HEK293 (cell line): ENCODE measurements at regions not wholly inside any gene's neighbourhood (a gene's known extent, or its start where the extent isn't known, plus 50 kb on each side); places are given as distances from the start of the nearest gene placed in this dataset.

Experiments
- HOXC10 ChIP-seq: sonication (generic); formaldehyde crosslinking; IDR thresholded peaks from 2 replicates; pipeline ENCODE4 v1.8.1; 2023; ENCODE audit warnings: mild to moderate bottlenecking, missing genetic modification reagents
- KLF9 ChIP-seq: fragments of 450-650 bp; formaldehyde crosslinking; IDR thresholded peaks from 2 replicates; pipeline ENCODE4 v1.5.1; 2016; ENCODE audit warnings: missing biosample characterization, missing genetic modification characterization, low read depth
- MEIS1 ChIP-seq: sonication (generic); formaldehyde crosslinking; IDR thresholded peaks from 2 replicates; pipeline ENCODE4 v1.8.1; 2022; ENCODE audit warnings: missing genetic modification reagents, mild to moderate bottlenecking, borderline replicate concordance
- YY1 ChIP-seq: fragments of 450-650 bp; formaldehyde crosslinking; IDR thresholded peaks from 2 replicates; pipeline ENCODE4 v1.5.1; 2018; ENCODE audit warnings: missing biosample characterization, missing genetic modification characterization
- ZFP3 ChIP-seq: fragments of 450-650 bp; formaldehyde crosslinking; IDR thresholded peaks from 2 replicates; pipeline ENCODE4 v1.5.1; 2016; ENCODE audit warnings: low read depth, missing biosample characterization, missing genetic modification characterization
- ZNF140 ChIP-seq: fragments of 450-650 bp; formaldehyde crosslinking; IDR thresholded peaks from 2 replicates; pipeline ENCODE4 v1.5.1; 2016; ENCODE audit warnings: missing biosample characterization, missing genetic modification characterization
- ZNF623 ChIP-seq: fragments of 450-650 bp; formaldehyde crosslinking; IDR thresholded peaks from 2 replicates; pipeline ENCODE4 v1.5.1; 2016; ENCODE audit warnings: missing biosample characterization, missing genetic modification characterization
- ZNF707 ChIP-seq: fragments of 450-650 bp; formaldehyde crosslinking; IDR thresholded peaks from 2 replicates; pipeline ENCODE4 v1.5.1; 2016; ENCODE audit warnings: missing biosample characterization, missing genetic modification characterization
- ZNF843 ChIP-seq: fragments of 450-650 bp; formaldehyde crosslinking; IDR thresholded peaks from 2 replicates; pipeline ENCODE4 v1.5.1; 2016; ENCODE audit warnings: missing biosample characterization, missing genetic modification characterization
- TF ChIP-seq, protein P1 (sequence below): IDR thresholded peaks from 2 replicates; pipeline ENCODE4 v1.6.1; 2011; ENCODE audit warnings: mild to moderate bottlenecking, low read depth, low read length, borderline replicate concordance
- TF ChIP-seq, protein P2 (sequence below): fragments of 450-650 bp; formaldehyde crosslinking; IDR thresholded peaks from 2 replicates; pipeline ENCODE4 v1.5.1; 2016; ENCODE audit warnings: missing biosample characterization, missing genetic modification characterization

DNA sequence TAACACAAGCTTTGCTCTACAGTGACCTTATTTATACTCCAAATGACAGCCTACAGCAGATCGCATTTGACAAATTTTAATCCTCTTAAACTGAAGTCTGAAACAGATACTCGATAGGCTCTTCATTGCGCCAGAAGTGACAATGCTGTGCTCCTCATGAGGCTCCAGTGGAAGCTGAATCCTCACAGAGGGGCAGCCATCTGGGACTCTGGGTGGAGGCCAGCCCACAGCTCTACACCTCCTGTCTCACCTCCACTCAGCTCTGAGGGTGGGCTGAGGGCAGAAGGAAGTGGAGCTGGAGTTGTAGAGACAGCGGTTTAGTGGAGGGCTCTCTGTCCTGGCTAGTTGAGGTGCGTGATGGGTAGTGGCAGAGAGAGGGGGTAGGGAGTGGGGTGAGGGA, 283.3 kb upstream of the ANKRD55 start:
- TF ChIP-seq YY1 (tag by site-specific recombination): no peak
- TF ChIP-seq, protein P1, sequence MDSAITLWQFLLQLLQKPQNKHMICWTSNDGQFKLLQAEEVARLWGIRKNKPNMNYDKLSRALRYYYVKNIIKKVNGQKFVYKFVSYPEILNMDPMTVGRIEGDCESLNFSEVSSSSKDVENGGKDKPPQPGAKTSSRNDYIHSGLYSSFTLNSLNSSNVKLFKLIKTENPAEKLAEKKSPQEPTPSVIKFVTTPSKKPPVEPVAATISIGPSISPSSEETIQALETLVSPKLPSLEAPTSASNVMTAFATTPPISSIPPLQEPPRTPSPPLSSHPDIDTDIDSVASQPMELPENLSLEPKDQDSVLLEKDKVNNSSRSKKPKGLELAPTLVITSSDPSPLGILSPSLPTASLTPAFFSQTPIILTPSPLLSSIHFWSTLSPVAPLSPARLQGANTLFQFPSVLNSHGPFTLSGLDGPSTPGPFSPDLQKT: no peak
- TF ChIP-seq KLF9 (tag by site-specific recombination): no peak
- TF ChIP-seq HOXC10: no peak
- TF ChIP-seq, protein P2, sequence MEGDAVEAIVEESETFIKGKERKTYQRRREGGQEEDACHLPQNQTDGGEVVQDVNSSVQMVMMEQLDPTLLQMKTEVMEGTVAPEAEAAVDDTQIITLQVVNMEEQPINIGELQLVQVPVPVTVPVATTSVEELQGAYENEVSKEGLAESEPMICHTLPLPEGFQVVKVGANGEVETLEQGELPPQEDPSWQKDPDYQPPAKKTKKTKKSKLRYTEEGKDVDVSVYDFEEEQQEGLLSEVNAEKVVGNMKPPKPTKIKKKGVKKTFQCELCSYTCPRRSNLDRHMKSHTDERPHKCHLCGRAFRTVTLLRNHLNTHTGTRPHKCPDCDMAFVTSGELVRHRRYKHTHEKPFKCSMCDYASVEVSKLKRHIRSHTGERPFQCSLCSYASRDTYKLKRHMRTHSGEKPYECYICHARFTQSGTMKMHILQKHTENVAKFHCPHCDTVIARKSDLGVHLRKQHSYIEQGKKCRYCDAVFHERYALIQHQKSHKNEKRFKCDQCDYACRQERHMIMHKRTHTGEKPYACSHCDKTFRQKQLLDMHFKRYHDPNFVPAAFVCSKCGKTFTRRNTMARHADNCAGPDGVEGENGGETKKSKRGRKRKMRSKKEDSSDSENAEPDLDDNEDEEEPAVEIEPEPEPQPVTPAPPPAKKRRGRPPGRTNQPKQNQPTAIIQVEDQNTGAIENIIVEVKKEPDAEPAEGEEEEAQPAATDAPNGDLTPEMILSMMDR (tag by site-specific recombination): no peak
- TF ChIP-seq ZNF140 (tag by site-specific recombination): no peak
- TF ChIP-seq ZNF623 (tag by site-specific recombination): no peak
- no peak for TF ChIP-seq ZNF843
- TF ChIP-seq MEIS1 (CRISPR knock-in tag): no peak
- TF ChIP-seq ZNF707 (tag by site-specific recombination): no peak
- no peak for TF ChIP-seq ZFP3 (tag by site-specific recombination)
